AG09319 (cell line): ENCODE measurements at regions not wholly inside any gene's neighbourhood (a gene's known extent, or its start where the extent isn't known, plus 50 kb on each side); places are given as distances from the start of the nearest gene placed in this dataset.
"Not testable (repeated sequence)": the region's sequence is repeated elsewhere in the genome, so short reads cannot be mapped to it uniquely, and the experiment has no call there.

Source experiments
- DNase-seq: peaks from one replicate; pipeline ENCODE4 v3.0.0-alpha.2; 2010; ENCODE audit warnings: low read depth; ENCODE audit errors: extremely low read depth
- CTCF ChIP-seq: IDR thresholded peaks from 2 replicates; pipeline ENCODE4 v1.5.1; 2011; ENCODE audit warnings: low read depth, mild to moderate bottlenecking, inconsistent platforms, low read length, moderate library complexity

- DNase-seq: no peak
- TF ChIP-seq CTCF: no peak
These were observed 642.5 kb upstream of the KCND2 start for GRCh38 chr7:119630406-119630969.

GRCh38 chr7:119633812-119634211, 639.2 kb upstream of the KCND2 start:
- DNase-seq: not testable (repeated sequence)

- TF ChIP-seq CTCF: no peak
These were observed 632.6 kb upstream of the KCND2 start for GRCh38 chr7:119640326-119640725.

GRCh38 chr7:119640861-119641260, 632.1 kb upstream of the KCND2 start:
- no peak for TF ChIP-seq CTCF
- DNase-seq: no peak

More at GRCh38 chr7:119640326-119640725, 632.6 kb upstream of the KCND2 start:
- DNase-seq: no peak

GRCh38 chr7:119643558-119643957, 629.4 kb upstream of the KCND2 start:
- TF ChIP-seq CTCF: no peak
- DNase-seq: no peak

- no peak for TF ChIP-seq CTCF
- DNase-seq: no peak
These were observed 625.7 kb upstream of the KCND2 start for GRCh38 chr7:119647286-119647685.

GRCh38 chr7:119648752-119649151, 624.2 kb upstream of the KCND2 start:
- not testable (repeated sequence) for DNase-seq

- no peak for TF ChIP-seq CTCF
- DNase-seq: no peak
These were observed 612.9 kb upstream of the KCND2 start for GRCh38 chr7:119660080-119660479.

- no peak for DNase-seq
- no peak for TF ChIP-seq CTCF
These were observed 608.4 kb upstream of the KCND2 start for GRCh38 chr7:119664601-119665000.
